ENCODE measurements at regions not wholly inside any gene's neighbourhood (a gene's known extent, or its start where the extent isn't known, plus 50 kb on each side); places are given as distances from the start of the nearest gene placed in this dataset.

- FAIRE-seq (no peak), DNase-seq (ENCODE audit: low read depth in 1 of 2, low spot score in 2 of 2) (no peak)
- no peak overlapping the region for H3K4me2 ChIP-seq (ENCODE audit: insufficient read depth in 1 of 2, low read depth in 2 of 2, low read length in 2 of 2)
- H2BK120ac ChIP-seq (replicated peaks; ENCODE audit: low read depth, low read length) = no peak overlapping the region
- H3K23me2 ChIP-seq (ENCODE audit: low read depth, low read length) = no peaks in the 10 kb centered on the region
- no peak overlapping the region for H2BK20ac ChIP-seq (ENCODE audit: low read length)
- WGBS, 2 experiments (ENCODE audit: extremely low coverage in 1 of 2, insufficient coverage in 1 of 2, insufficient read length in 1 of 2, insufficient replicate concordance in 2 of 2, low coverage in 1 of 2, low lambda C conversion rate in 2 of 2, missing lambda C conversion rate in 1 of 2) = 87% methylated on average over 7 of the region's 7 CpGs; no CpG with 5 or more reads in 1 of the 2 experiments
- H2BK15ac ChIP-seq (ENCODE audit: low read length) = no peak overlapping the region
- H3K4me3 ChIP-seq (ENCODE audit: extremely low read depth in 1 of 4, insufficient read depth in 2 of 4, low read depth in 3 of 4, low read length in 4 of 4) = no peak overlapping the region
- H4K20me1 ChIP-seq (replicated peaks in 1 of 2; ENCODE audit: control insufficient read depth in 1 of 2, insufficient read depth in 2 of 2, low read length in 2 of 2) = no peaks in the 10 kb centered on the region
- CTCF ChIA-PET (ENCODE audit: partially characterized antibody) = interaction anchor here (0.7 to 8.2 kb wide), 25 partner anchors 9 to 550 kb away, joined by 3 to 92 read pairs (median 5); no protein-coding TSS in a partner anchor
- no peaks in the 10 kb centered on the region for H3K36me3 ChIP-seq (ENCODE audit: control insufficient read depth in 2 of 4, insufficient read depth in 4 of 4, low read length in 3 of 4)
- no peak overlapping the region for H3K9ac ChIP-seq (replicated peaks in 1 of 4; ENCODE audit: extremely low read depth in 1 of 4, low read depth in 3 of 4, low read length in 3 of 4)
- no peak overlapping the region for H3K23ac ChIP-seq (ENCODE audit: insufficient read length)
- no peak overlapping the region for H2AFZ ChIP-seq (ENCODE audit: low read length)
- no peak overlapping the region for H3K27ac ChIP-seq (ENCODE audit: low read depth, low read length)
- H4K5ac ChIP-seq (ENCODE audit: insufficient read length, low read depth, low read length) = no peak overlapping the region
- no peak overlapping the region for H3K4ac ChIP-seq (replicated peaks; ENCODE audit: insufficient read length, low read depth, low read length)
- POLR2A ChIA-PET (ENCODE audit: partially characterized antibody) = interaction anchor here (0.6 kb wide), 1 partner anchor 294 kb away, joined by 4 read pairs; no protein-coding TSS in a partner anchor
- H3K79me2 ChIP-seq (ENCODE audit: control insufficient read depth in 1 of 2, insufficient read depth in 2 of 2, low read length in 2 of 2) = no peaks in the 10 kb centered on the region
- H3K56ac ChIP-seq (replicated peaks; ENCODE audit: insufficient read length, low read depth, low read length) = no peak overlapping the region
- H2BK12ac ChIP-seq (ENCODE audit: low read depth, low read length) = no peak overlapping the region
- H3K79me1 ChIP-seq (ENCODE audit: low read depth, low read length) = no peaks in the 10 kb centered on the region
- H2AK5ac ChIP-seq (ENCODE audit: low read depth, low read length) = no peak overlapping the region
- no peak overlapping the region for H4K91ac ChIP-seq (replicated peaks; ENCODE audit: insufficient read length, low read length)
- H3K18ac ChIP-seq (ENCODE audit: extremely low read depth, low read length) = no peak overlapping the region
- no peak overlapping the region for H4K8ac ChIP-seq (ENCODE audit: extremely low read depth, insufficient read depth, low read length)
- H3K27me3 ChIP-seq (replicated peaks in 1 of 4; ENCODE audit: control insufficient read depth in 3 of 4, extremely low read depth in 1 of 4, insufficient read depth in 3 of 4, low read length in 3 of 4) = no peaks in the 10 kb centered on the region; a peak in 1 of 7 replicates
- H3K9me3 ChIP-seq (ENCODE audit: insufficient read depth in 2 of 2, low read depth in 1 of 2, low read length in 1 of 2) = no peaks in the 10 kb centered on the region
- H3K14ac ChIP-seq (ENCODE audit: insufficient read length) = no peak overlapping the region
- H3K4me1 ChIP-seq (replicated peaks in 1 of 4; ENCODE audit: control insufficient read depth in 3 of 4, insufficient read depth in 4 of 4, low read length in 3 of 4) = peaks cover 0 to 3% (median under 1%) of the 10 kb centered on the region in 4 experiments; a peak in 2 of 7 replicates
- no peak overlapping the region for H2BK5ac ChIP-seq (ENCODE audit: low read depth, low read length)
- TF ChIP-seq MAFK (IDR thresholded peaks at IDR 0.05; ENCODE audit: low read depth, low read length) = no peak
- TF ChIP-seq SRF (IDR thresholded peaks at IDR 0.05; ENCODE audit: low read depth, low read length) = no peak
- TF ChIP-seq TAF1 (IDR thresholded peaks at IDR 0.05; ENCODE audit: low read depth, low read length) = no peak
- no peak for TF ChIP-seq NANOG (IDR thresholded peaks at IDR 0.05; ENCODE audit: insufficient read depth, low read depth, low read length, poor library complexity, severe bottlenecking)
- no peak for TF ChIP-seq ZNF274 (IDR thresholded peaks at IDR 0.05; ENCODE audit: borderline replicate concordance, extremely low read depth, low read length)
- TF ChIP-seq PHF8 (conservative IDR thresholded peaks at IDR 0.05; ENCODE audit: low read depth, low read length) = no peak
- TF ChIP-seq SIN3A (conservative IDR thresholded peaks at IDR 0.05 in 1 of 2, IDR thresholded peaks at IDR 0.05 in 1 of 2; ENCODE audit: low read depth in 1 of 2, low read length in 2 of 2) = no peak
- no peak for TF ChIP-seq FOSL1 (IDR thresholded peaks at IDR 0.05; ENCODE audit: insufficient read depth, low read depth, low read length)
- TF ChIP-seq GTF2F1 (IDR thresholded peaks at IDR 0.05; ENCODE audit: borderline replicate concordance, low read depth, low read length) = no peak
- no peak for TF ChIP-seq RBBP5 (IDR thresholded peaks at IDR 0.05; ENCODE audit: borderline replicate concordance, low read depth, low read length)
- TF ChIP-seq CBX5 (IDR thresholded peaks at IDR 0.05; ENCODE audit: low read depth, low read length) = no peak
- TF ChIP-seq CTBP2 (IDR thresholded peaks at IDR 0.05; ENCODE audit: borderline replicate concordance, insufficient read depth, insufficient read length, low read length) = no peak
- no peak for TF ChIP-seq RXRA (IDR thresholded peaks at IDR 0.05; ENCODE audit: insufficient read depth, low read depth, low read length)
- TF ChIP-seq CEBPB (IDR thresholded peaks at IDR 0.05; ENCODE audit: low read depth, low read length) = no peak
Measured at GRCh38 chr10:123574109-123574698, 92.0 kb upstream of the GPR26 start.

Data from H1 (cell line).